Central memory CD4-positive, alpha-beta T cell (primary cell): ENCODE measurements at regions not wholly inside any gene's neighbourhood (a gene's known extent, or its start where the extent isn't known, plus 50 kb on each side); places are given as distances from the start of the nearest gene placed in this dataset.
"Not testable (repeated sequence)": the region's sequence is repeated elsewhere in the genome, so short reads cannot be mapped to it uniquely, and the experiment has no call there.

Source experiments
- DNase-seq: peaks from one replicate; pipeline ENCODE4 v3.0.0; 2022

DNA sequence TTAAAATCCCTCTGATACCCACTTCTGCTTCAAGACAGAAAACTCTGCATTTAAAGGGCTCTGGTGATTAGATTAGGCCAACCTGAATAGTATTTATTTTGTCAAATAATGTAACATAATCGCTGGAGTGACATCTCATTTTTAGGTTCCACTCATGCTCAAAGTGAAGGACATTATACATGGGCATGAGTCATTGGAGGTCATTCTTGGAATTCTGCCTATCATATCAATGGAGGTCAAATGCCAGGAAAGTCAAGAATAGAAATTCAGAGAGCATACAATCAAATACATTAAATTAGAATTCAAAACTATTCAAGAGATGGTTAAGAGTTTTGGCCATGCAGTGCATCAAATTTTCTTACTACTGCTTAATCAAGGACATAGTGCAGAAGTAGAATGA lies 50.8 kb upstream of the PRSS1 start:
- no peak for DNase-seq

DNA sequence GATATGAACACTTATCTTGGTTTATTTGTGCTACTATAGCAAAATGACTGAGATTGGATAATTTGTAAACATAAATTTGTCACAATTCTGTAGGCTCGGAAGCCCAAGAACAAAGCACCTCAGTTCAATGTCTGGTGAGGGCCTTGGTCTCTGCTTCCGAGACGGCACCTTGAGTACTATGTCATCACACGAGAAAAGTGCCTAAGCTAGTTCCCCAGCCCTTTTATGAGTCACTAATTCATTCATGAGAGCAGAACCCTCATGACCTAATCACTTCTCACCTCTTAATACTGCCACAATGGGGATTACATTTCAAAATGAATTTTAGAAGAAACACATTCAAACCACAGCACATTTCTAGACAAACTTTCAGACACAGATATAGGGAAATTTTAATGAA lies 52.0 kb upstream of the PRSS1 start:
- DNase-seq: no peak

DNA sequence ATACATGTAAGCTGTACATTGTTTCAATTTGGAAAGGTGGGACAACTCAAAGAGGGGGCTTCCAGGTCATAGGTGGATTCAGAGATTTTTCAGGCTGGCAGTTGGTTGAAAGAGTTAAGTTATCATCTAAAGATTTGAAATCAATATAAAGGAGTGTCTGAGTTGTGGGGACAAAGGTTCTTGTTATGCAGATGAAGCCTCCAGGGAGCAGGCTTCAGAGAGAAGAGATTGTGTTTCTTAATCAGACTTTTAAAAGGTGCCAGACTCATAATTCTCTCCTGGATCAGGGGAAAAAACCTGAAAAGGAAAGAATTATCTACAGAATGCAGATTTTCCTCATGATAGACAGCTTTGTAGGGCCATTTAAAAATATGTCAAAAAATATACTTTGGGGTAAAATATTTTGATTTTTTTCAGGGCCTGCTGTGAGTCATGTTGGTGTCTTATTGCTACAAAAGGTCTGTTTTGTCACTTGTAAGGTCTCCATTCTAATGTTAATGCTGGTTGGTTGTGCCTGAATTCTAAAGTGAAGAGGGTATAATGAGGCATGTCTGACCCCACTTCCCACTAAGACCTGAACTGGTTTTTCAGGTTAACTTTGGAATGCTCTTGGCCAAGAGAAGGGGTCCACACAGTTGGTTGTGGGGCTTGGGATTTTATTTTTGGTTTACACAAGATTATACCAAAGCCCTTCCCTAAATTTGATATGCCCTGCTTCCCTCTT lies 52.7 kb upstream of the PRSS1 start:
- DNase-seq: no peak

DNA sequence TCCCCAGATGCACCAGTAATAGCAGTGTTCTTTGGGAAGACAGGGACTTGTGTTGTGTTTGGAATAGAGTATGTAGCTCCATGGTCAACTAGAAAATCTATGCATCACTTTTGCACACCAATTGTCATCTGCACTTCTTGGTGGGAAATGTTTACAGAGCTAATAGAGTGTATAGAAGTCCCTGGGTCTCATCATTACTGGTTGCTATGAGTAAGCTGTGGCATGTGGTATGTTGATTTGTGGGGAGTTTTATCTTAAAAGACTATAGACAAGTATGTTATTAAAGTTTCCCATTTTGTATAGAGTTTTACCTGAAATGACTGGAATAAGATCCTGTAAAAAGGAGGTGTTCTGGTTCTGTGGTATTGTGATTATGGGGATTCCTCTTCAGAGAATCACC lies 55.4 kb upstream of the PRSS1 start:
- DNase-seq: no peak

DNA sequence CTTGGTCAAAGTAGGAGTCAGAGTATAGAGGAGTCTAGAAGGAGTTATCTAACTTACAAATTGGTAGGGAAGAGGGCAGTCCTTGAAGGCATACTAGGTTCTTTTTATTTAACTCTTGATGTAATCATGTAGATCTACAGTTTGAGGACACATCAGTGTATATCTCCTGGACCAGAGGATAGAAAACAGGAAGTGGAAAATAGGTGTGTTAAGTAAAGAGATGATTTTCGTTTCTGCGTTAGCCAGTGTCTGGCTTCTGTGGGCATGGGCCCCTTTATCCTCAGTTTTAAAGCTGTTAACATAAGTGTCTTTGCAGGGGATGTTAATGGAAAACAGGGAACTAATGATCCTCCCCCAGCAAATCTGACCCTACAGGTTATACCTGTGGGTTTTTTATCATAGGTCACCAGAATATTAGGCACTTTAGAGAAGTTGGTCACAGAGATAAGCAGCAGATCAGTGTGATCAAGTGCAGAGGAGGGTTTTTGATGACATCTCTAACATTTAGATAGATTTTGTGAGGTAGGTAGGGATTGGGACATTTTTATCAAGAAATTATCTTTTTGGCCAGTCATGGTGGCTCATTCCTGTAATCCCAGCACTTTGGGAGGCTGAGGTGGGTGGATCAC lies 58.6 kb upstream of the PRSS1 start:
- no peak for DNase-seq

DNA sequence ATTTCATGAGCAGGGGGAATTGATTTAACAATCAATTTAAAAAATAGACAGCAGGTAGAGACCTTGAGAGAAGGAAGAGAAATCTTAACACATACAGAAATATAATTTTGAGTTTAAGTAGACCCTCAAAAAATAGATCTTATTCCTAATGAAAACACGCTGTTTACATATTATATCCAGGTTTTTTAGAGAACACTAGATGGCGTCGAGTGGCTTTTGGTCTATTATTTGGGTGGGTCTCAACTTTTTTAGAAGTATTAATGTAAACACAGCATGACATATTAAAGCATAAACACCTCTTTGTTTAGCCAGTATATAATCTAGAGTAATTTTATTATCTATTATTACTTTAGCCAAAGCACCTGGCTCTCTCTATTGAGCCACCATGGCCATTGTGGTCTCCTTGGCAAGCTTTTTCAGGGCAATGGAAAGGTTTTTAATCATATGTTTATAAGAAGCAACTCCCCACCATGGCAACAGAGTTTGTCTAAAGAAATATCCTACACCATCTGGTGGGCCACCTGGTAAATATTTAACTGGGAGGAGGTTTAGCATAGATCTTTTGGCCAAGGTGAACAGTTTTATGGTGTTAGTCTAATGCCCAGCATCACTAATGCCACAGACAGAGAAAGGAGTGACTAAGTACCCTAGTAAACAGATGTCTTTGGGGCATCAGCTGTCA lies 59.7 kb upstream of the PRSS1 start:
- DNase-seq: no peak

DNA sequence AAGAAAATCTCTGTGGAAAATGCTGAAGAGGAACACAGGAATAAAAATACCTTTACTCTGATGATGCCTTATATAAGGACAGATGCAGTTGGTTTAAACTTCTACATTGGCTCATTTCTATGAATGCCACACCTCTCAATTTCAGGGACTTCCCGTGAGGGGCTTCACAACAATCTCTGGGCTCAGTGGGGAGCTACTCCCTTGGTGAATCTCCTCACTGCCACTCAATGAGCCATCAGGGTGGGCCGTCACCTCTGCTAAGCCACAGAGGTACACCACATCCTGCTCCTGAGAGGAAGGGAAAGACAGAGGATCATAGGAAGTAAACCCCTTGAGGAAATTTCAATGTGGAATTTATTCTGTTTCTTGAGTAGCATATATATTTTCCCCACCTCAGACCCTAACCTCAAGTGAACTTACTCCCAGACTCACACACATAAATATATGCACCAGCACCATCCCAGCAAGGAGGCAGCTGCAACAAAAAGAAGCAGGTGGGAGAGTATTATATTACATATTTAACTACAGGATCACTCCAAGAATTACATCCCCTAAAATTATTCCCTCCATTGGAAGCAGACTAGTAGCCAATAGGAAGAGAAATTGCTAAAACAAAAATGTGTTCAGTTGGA lies 63.3 kb upstream of the PRSS1 start:
- no peak for DNase-seq

DNA sequence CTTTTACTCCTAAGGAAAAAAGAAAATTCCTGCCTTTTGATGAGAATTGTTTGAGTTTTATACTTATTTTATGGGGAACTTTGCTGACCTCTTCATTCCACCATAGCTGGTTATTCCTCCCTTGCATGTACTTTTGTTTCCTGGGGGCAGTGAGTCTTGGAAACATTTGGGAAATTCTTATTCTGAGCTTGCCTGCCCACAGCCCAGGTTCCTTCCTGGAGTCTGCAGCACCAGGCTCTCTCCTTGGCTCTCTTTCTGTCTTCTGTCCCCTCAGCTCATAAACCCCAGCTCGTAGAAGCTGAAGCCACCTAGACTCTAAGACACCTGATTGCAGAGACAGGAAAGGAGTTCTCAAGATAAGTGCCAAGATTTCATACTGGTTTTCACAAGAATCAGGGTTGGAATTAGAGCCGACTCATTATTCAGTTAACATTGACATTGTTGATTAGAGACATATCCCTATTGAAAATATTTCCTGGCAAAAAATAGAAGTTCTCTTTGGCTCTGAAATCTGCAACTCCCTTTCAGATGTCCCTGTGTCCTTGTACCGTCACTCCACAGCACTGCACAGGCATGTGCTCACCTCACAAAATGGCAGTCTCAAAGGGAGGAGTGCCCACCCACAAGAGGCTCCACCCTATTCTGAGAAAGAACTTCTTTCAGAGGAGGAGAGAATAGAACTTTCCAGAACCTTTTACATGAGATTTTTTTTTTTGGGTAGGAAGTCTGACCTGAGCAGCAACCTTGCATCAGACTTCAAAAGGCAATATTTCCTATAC lies 67.8 kb upstream of the PRSS1 start:
- DNase-seq: no peak

DNA sequence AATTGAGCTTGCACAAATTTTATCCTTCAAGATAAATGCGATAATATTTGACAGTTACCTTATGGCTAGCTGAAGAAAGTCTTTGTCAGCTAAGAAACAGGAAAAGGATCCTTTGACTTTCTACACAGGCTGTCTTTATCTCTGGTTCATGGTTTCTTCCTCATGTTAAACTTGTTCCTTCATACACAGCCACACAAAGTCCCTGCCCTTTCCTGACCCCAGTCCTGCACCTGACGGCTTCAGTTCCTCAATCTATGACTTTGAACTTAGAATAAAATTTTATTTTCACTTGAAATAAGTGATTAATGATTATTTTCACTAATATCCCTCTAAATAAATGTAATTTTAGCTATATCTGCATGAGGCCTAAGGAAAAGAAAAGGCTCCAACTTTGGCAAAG lies 77.8 kb upstream of the PRSS1 start:
- DNase-seq: no peak

DNA sequence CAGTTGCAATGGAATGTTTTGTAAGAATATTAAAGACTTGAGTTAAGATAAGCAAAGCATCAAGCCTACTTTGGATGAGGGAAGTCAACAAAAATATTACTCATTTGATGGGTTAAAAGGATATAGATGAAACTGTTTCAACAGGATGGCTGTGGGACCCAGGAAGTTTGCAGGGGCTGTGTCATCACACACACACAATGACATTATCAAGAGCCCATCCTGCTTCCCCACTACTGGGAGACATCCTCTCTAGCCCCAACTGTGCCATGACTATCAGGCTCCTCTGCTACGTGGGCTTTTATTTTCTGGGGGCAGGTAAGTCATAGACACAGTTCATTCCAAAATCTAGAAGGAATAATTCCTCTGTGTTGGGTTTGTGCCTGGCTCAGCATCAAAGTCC lies 78.8 kb upstream of the PRSS1 start:
- DNase-seq: peak; percentile 4

DNA sequence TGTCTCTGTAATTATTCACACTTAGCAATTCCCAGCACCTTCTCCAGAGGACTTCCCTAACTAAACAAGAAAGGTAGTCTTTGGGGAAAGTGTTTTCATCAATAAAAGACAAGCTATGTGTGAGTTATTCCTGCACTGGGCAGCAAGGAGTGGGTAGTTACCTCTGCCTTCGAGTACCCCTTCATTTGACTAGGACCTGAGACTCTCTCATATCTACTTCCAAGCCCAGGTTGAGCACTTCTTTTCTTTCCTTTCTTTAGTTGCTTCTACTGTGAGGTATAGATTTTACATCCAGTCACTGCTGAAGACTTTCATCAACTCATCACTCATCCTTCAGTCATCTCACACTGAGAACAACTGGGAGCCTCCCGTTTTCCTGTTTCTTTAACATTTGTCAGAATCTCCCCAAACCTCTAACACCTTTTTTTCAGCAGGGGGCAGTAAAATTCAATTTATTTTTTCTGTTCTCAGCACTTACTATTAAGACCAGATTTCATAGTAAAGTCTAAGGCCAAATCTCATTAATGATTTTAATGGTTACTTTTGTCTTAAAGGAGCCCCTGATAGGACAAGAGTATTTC lies 80.1 kb upstream of the PRSS1 start:
- peak; percentile 26 for DNase-seq

DNA sequence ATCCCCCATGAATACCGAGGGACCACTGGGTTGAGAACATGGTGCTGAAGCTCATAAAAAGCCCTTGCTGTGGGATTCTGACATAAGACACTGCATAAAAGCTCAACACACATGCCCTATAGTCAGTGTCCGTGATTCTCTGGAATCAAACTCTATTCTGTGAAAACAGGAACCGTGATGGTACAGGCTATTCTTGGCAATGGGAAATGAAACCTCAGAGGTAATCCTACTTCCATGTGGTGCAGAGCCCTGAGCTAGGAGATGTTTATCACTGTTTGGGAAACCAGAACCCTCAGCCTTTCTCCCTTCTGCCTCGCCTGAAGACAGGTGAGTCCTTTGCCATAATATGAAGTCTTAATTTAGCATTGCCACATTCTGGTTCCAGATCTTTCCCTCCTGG lies 80.8 kb upstream of the PRSS1 start:
- no peak for DNase-seq

DNA sequence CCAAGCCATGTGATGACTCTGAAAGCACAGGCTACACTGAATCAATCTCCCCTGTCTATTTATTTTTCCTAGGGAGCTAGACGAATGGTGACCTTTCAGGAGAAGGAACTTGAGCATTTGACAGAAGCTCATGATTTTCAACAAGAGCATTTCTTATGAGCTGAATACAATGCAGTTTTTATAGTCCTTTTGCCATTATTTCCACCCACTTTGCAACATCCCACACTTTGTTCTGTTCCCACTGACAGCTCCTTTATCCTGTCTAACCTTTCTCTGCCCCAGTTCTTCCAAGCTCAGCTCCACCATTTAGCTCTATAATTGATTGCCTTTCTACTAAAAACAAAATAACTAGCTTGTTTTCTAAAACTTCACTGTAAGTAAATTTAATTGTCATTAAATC lies 91.9 kb upstream of the PRSS1 start:
- no peak for DNase-seq

DNA sequence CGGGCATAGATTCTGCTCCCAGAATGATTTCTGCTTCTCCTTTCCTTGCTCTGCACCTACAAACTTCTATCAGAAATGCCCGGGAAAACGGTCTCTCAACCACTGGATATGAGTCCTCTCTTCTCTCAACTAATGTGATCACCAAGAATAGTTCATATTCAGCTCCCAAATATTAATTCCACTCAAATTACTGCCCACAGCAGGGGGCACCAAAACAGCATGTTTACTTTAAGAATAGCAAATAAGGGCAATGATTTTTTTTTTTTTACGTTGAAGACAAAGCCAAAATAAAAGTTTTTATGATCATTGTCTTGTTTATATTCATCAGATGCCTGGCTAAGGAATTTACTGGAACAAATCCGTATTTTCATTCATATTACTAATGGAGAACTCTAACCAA lies 94.9 kb upstream of the PRSS1 start:
- no peak for DNase-seq

DNA sequence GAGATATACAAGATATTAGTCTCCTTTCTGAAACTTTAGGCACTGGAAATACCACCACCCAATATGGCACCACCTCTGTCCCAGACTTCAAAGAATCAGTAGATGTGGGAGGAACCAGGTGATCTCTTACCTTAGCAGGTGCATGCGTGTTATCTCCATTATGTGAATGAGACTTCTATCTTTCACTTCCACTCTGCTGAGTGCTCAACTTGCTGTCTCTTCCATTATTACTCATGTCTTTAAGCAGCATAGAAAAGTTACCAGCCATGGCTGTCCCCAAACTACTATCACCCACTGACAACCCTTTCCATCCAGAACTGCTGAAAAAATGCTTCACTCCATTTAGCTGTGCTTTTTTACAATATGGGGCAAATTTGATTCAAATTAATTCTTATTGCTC lies 101.5 kb upstream of the PRSS1 start:
- no peak for DNase-seq

DNA sequence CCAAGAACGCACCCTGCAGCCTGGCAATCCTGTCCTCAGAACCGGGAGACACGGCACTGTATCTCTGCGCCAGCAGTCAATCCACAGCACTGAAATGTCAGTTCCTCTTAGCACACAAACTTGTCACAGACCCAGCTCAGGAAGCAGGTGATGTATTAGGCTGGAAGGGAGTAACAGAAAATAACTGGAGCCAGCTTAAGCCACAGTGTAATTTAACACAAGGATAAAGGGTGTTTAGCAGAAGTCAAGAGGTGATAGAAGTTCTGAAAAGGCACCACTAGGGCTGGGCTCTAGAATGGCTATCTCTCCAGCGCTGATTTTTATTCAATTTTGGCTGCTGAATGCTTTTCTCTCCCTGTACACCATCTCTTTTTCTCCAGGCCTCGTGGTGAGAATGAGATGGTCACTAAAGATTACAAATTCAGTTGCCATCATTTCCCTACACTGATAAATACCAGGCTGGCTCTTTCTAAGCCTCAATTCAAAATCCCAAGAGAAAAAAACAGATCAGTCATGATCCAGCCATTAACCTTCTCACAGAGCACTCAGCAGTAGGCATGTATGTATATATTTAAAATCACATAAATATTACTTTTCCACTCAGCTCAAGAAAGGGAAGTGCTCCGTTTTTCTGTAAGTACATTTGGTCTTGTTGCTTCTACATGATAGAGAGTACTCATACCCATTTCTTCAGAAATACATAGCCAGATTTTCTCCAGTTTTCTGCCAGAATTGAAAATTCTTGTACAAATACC lies 102.7 kb upstream of the PRSS1 start:
- no peak for DNase-seq

DNA sequence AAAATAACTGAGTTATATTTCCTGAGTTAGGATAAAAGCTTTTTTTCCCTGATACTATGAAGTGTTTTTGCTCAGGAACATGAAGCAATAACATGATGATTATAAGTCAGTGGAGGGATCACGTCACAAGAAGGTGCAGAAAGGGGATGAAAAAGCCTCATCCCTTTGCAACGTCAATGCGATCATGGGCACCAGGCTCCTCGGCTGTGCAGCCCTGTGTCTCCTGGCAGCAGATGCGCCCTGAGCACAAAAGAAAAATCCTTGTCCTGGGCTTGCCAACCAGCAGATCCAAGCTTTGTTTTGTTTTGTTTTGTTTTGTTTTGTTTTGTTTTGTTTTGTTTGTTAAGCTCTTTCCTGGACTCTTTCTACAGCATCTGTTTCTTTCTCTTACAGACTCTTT lies 103.5 kb upstream of the PRSS1 start:
- DNase-seq: no peak

DNA sequence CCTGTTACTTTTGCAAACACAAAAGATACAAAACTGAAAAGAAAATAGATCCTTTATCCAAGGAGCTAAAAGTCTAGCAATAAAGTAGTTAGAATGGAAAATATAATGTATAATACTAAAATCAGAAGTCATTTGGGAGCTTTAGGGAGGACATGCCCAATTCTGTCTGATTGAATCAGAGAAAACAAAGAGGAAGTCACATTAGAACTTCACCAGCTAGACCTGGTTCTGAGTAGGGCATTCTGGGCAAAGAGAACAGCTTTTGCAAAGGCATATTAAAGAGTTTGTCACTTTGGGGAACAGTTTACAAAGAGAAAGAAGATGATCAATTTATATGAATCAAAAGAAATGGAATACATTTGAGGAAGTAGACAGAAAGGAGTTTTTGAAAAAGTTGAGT lies 107.0 kb upstream of the PRSS1 start:
- DNase-seq: no peak

DNA sequence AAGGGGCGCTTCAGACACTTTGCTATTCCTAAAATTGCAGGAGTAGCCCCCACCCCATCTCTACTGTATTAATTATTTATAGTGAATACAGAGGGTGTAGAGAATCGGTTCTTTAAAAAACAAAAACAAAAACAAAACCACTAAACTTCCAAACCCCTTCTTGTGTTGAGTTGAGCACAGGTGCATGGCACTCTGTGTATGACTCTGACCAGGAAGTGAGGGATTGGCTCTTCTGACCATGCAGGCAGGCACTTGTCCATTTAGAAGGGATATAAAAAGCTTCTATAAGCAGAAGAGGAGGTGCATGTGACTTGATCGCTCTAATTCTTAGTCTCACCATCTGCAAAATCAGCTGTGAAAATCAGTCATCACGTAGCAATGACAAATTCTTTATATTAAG lies 108.0 kb upstream of the PRSS1 start:
- not testable (repeated sequence) for DNase-seq

DNA sequence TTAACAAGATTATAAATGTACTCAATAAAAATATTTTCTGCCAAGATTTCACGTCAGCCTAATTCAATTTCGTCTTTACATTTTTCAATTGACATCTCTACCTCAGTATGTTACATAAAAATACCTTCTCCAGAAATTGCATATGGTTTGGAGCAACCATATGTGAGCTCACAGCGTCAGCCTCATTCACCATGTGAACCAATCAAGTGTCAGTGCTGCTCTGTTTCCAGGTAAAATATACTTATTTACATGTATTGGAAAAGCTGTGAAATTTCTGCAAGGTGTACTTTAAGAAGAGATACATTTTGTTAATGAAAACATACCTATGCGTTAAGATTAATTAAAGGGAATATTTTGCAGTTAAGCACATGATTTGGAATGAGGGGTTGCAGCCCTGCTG lies 110.7 kb upstream of the PRSS1 start:
- no peak for DNase-seq

DNA sequence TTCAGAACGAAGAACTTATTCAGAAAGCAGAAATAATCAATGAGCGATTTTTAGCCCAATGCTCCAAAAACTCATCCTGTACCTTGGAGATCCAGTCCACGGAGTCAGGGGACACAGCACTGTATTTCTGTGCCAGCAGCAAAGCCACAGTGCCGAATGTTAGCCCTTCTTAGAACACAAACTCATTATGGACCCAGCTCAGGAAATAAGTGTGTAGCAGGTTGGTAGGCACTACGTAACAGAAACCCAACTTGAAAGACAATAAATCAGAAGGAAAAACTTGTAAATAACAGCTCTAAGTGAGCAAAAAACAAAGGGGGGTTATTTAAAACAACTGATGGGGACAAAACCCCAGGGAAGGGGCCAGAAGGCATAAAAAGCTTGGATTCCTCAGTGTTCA lies 112.0 kb upstream of the PRSS1 start:
- DNase-seq: peak; percentile 23

DNA sequence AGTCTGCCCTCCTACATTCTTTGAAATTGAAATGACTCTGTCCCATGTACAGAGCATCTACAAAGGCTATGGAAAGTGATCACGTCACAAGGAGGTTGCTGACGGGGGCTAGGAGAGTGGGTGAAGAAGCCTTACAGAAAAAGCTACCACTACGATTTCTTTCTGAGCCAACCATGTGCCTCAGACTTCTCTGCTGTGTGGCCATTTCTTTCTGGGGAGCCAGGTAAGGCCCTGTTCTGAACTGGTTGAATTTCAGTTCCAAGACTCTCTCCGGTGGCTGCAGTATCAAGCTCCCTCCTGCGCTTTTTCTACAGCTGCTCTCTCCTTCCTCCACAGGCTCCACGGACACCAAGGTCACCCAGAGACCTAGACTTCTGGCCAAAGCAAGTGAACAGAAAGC lies 112.5 kb upstream of the PRSS1 start:
- DNase-seq: peak; percentile 57
